CD4-positive, alpha-beta T cell treated with Interleukin-6 at 100 ng/mL for 8 hours (primary cell): ENCODE measurements at regions not wholly inside any gene's neighbourhood (a gene's known extent, or its start where the extent isn't known, plus 50 kb on each side); places are given as distances from the start of the nearest gene placed in this dataset.

ENCODE experiments used
- DNase-seq: peaks from one replicate; pipeline ENCODE4 v3.0.0-alpha.2; 2020; ENCODE audit warnings: mixed read lengths, low spot score

- no peak for DNase-seq
Observed at GRCh38 chr11:111148121-111148520, 97.4 kb upstream of the POU2AF2 start.

- DNase-seq: no peak
Observed at GRCh38 chr11:111137846-111138245, 107.7 kb upstream of the POU2AF2 start.

GRCh38 chr11:111135778-111136570 lies 109.6 kb upstream of the POU2AF2 start:
- no peak for DNase-seq

- DNase-seq: no peak
Observed at GRCh38 chr11:111135101-111135500, 110.4 kb upstream of the POU2AF2 start.

- DNase-seq: no peak
Observed at GRCh38 chr11:111128076-111128870, 117.3 kb upstream of the POU2AF2 start.

GRCh38 chr11:111124724-111125123 lies 120.8 kb upstream of the POU2AF2 start:
- DNase-seq: no peak

GRCh38 chr11:111123463-111124398 lies 121.8 kb upstream of the POU2AF2 start:
- DNase-seq: no peak

- DNase-seq: no peak
Observed at GRCh38 chr11:111120696-111121302, 124.7 kb upstream of the POU2AF2 start.

- DNase-seq: no peak
Observed at GRCh38 chr11:111120161-111120560, 125.4 kb upstream of the POU2AF2 start.

- DNase-seq: no peak
Observed at GRCh38 chr11:111119751-111120150, 125.8 kb upstream of the POU2AF2 start.

GRCh38 chr11:111115890-111116289 lies 129.6 kb upstream of the POU2AF2 start:
- no peak for DNase-seq

GRCh38 chr11:111114091-111114490 lies 131.4 kb upstream of the POU2AF2 start:
- DNase-seq: no peak

GRCh38 chr11:111112614-111113013 lies 132.9 kb upstream of the POU2AF2 start:
- no peak for DNase-seq

- no peak for DNase-seq
Observed at GRCh38 chr11:111107501-111107900, 138.0 kb upstream of the POU2AF2 start.

- DNase-seq: no peak
Observed at GRCh38 chr11:111106641-111107040, 138.9 kb upstream of the POU2AF2 start.

- DNase-seq: no peak
Observed at GRCh38 chr11:111105566-111105965, 140.0 kb upstream of the POU2AF2 start.

GRCh38 chr11:111104185-111104584 lies 141.3 kb upstream of the POU2AF2 start:
- no peak for DNase-seq

GRCh38 chr11:111101881-111102280 lies 143.6 kb upstream of the POU2AF2 start:
- DNase-seq: no peak

- no peak for DNase-seq
Observed at GRCh38 chr11:111099028-111099713, 146.4 kb upstream of the POU2AF2 start.

- no peak for DNase-seq
Observed at GRCh38 chr11:111098091-111098490, 147.4 kb upstream of the POU2AF2 start.

GRCh38 chr11:111097191-111097590 lies 148.3 kb upstream of the POU2AF2 start:
- DNase-seq: no peak
